HG02938 (cell line): ENCODE measurements at regions not wholly inside any gene's neighbourhood (a gene's known extent, or its start where the extent isn't known, plus 50 kb on each side); places are given as distances from the start of the nearest gene placed in this dataset.
A peak's percentile ranks its signal among the peaks of the same experiment; 100 is the strongest.

Source experiments
- ATAC-seq: cut with Tn5 transposase; IDR thresholded peaks from one replicate; pipeline ENCODE4 v1.9.1; 2021; ENCODE audit warnings: mild to moderate bottlenecking, moderate library complexity; ENCODE audit not compliant: unreplicated experiment

GRCh38 chr6:163720460-163721235 lies 306.1 kb downstream of the QKI start:
- no peak for ATAC-seq

GRCh38 chr6:163720005-163720404 lies 305.5 kb downstream of the QKI start:
- ATAC-seq, result no peak

GRCh38 chr6:163719028-163719742 lies 304.7 kb downstream of the QKI start:
- ATAC-seq, result no peak

GRCh38 chr6:163718537-163718936 lies 304.0 kb downstream of the QKI start:
- ATAC-seq, result no peak

GRCh38 chr6:163717106-163717764 lies 302.7 kb downstream of the QKI start:
- no peak for ATAC-seq

- ATAC-seq, result no peak
These were observed 302.2 kb downstream of the QKI start for GRCh38 chr6:163716690-163717089.

GRCh38 chr6:163715846-163716245 lies 301.3 kb downstream of the QKI start:
- ATAC-seq, result no peak

GRCh38 chr6:163714179-163714578 lies 299.7 kb downstream of the QKI start:
- ATAC-seq, result no peak

- ATAC-seq, result no peak
These were observed 298.5 kb downstream of the QKI start for GRCh38 chr6:163712981-163713380.

GRCh38 chr6:163712566-163712961 lies 298.0 kb downstream of the QKI start:
- no peak for ATAC-seq

GRCh38 chr6:163711615-163712565 lies 297.4 kb downstream of the QKI start:
- no peak for ATAC-seq

GRCh38 chr6:163710532-163711470 lies 296.3 kb downstream of the QKI start:
- ATAC-seq, result no peak

GRCh38 chr6:163709693-163710092 lies 295.2 kb downstream of the QKI start:
- no peak for ATAC-seq

- no peak for ATAC-seq
These were observed 294.7 kb downstream of the QKI start for GRCh38 chr6:163709255-163709654.

- peak; percentile 67 for ATAC-seq
These were observed 293.9 kb downstream of the QKI start for GRCh38 chr6:163708466-163708865.

- peak; percentile 54 for ATAC-seq
These were observed 293.2 kb downstream of the QKI start for GRCh38 chr6:163707387-163708355.

GRCh38 chr6:163706500-163707087 lies 292.1 kb downstream of the QKI start:
- ATAC-seq, result no peak

- ATAC-seq, result peak; percentile 38
These were observed 291.4 kb downstream of the QKI start for GRCh38 chr6:163705923-163706322.
